ENCODE measurements at regions not wholly inside any gene's neighbourhood (a gene's known extent, or its start where the extent isn't known, plus 50 kb on each side); places are given as distances from the start of the nearest gene placed in this dataset.

GRCh38 chr18:60090170-60090569, 190.4 kb downstream of the PMAIP1 start:
- Histone ChIP-seq H2AFZ (ENCODE audit: low read depth, low read length) (peak overlapping the region; percentile 33), H3K4me1 (ENCODE audit: low read length) (peaks cover 5% of the 10 kb centered on the region)

GRCh38 chr18:60082790-60083189, 183.0 kb downstream of the PMAIP1 start:
- no peak overlapping the region for H3K27ac ChIP-seq (ENCODE audit: low read length)

More at GRCh38 chr18:60090170-60090569, 190.4 kb downstream of the PMAIP1 start:
- H4K20me1 ChIP-seq (ENCODE audit: insufficient read depth, low read length) = no peaks in the 10 kb centered on the region
- TF ChIP-seq EZH2phosphoT487 (IDR thresholded peaks at IDR 0.05; ENCODE audit: low read depth) (no peak), CTCF (IDR thresholded peaks at IDR 0.05; ENCODE audit: low read depth, low read length) (peak; percentile 96)
- H3K4me3 ChIP-seq (ENCODE audit: low read length) = peak overlapping the region; percentile 32
- peak overlapping the region; percentile 47 for H3K4me2 ChIP-seq (ENCODE audit: low read length)
- no peak overlapping the region for H3K27ac ChIP-seq (ENCODE audit: low read length)
- H3K9ac ChIP-seq (ENCODE audit: low read length) = no peak overlapping the region
- no peaks in the 10 kb centered on the region for H3K36me3 ChIP-seq (replicated peaks; ENCODE audit: low read depth, low read length)
- no peaks in the 10 kb centered on the region for H3K27me3 ChIP-seq (ENCODE audit: low read depth, low read length)
- 0 out of 2 replicates have a peak, but pooled peaks cover 3% of the 10 kb centered on the region for H3K9me3 ChIP-seq (ENCODE audit: insufficient read depth, low read length)
- no peaks in the 10 kb centered on the region for H3K79me2 ChIP-seq (ENCODE audit: low read length)

GRCh38 chr18:60082282-60082681, 182.5 kb downstream of the PMAIP1 start:
- no peak for TF ChIP-seq CTCF (IDR thresholded peaks at IDR 0.05; ENCODE audit: low read depth, low read length)
- TF ChIP-seq EZH2phosphoT487 (IDR thresholded peaks at IDR 0.05; ENCODE audit: low read depth) = no peak
- Histone ChIP-seq H3K4me3 (ENCODE audit: low read length) (no peak overlapping the region), H3K27me3 (ENCODE audit: low read depth, low read length) (no peaks in the 10 kb centered on the region), H4K20me1 (ENCODE audit: insufficient read depth, low read length) (no peaks in the 10 kb centered on the region), H3K36me3 (replicated peaks; ENCODE audit: low read depth, low read length) (no peaks in the 10 kb centered on the region), H2AFZ (ENCODE audit: low read depth, low read length) (no peak overlapping the region), H3K9me3 (ENCODE audit: insufficient read depth, low read length) (no peaks in the 10 kb centered on the region), H3K27ac (ENCODE audit: low read length) (no peak overlapping the region), H3K4me2 (ENCODE audit: low read length) (peak overlapping the region; percentile 26), H3K4me1 (ENCODE audit: low read length) (peaks cover 22% of the 10 kb centered on the region), H3K9ac (ENCODE audit: low read length) (no peak overlapping the region), H3K79me2 (ENCODE audit: low read length) (no peaks in the 10 kb centered on the region)

More at GRCh38 chr18:60082790-60083189, 183.0 kb downstream of the PMAIP1 start:
- TF ChIP-seq EZH2phosphoT487 (IDR thresholded peaks at IDR 0.05; ENCODE audit: low read depth) (no peak), CTCF (IDR thresholded peaks at IDR 0.05; ENCODE audit: low read depth, low read length) (no peak)
- Histone ChIP-seq H3K36me3 (replicated peaks; ENCODE audit: low read depth, low read length) (no peaks in the 10 kb centered on the region), H4K20me1 (ENCODE audit: insufficient read depth, low read length) (no peaks in the 10 kb centered on the region), H3K4me2 (ENCODE audit: low read length) (peak overlapping the region; percentile 26), H2AFZ (ENCODE audit: low read depth, low read length) (no peak overlapping the region), H3K27me3 (ENCODE audit: low read depth, low read length) (no peaks in the 10 kb centered on the region), H3K9me3 (ENCODE audit: insufficient read depth, low read length) (no peaks in the 10 kb centered on the region), H3K4me1 (ENCODE audit: low read length) (peaks cover 22% of the 10 kb centered on the region), H3K79me2 (ENCODE audit: low read length) (no peaks in the 10 kb centered on the region), H3K4me3 (ENCODE audit: low read length) (no peak overlapping the region), H3K9ac (ENCODE audit: low read length) (no peak overlapping the region)

- H2AFZ ChIP-seq (ENCODE audit: low read depth, low read length) = no peak overlapping the region
- TF ChIP-seq EZH2phosphoT487 (IDR thresholded peaks at IDR 0.05; ENCODE audit: low read depth) (no peak), CTCF (IDR thresholded peaks at IDR 0.05; ENCODE audit: low read depth, low read length) (peak; percentile 15)
- no peak overlapping the region for H3K9ac ChIP-seq (ENCODE audit: low read length)
- no peak overlapping the region for H3K4me2 ChIP-seq (ENCODE audit: low read length)
- no peak overlapping the region for H3K27ac ChIP-seq (ENCODE audit: low read length)
- H3K4me3 ChIP-seq (ENCODE audit: low read length) = no peak overlapping the region
- no peaks in the 10 kb centered on the region for H4K20me1 ChIP-seq (ENCODE audit: insufficient read depth, low read length)
- no peaks in the 10 kb centered on the region for H3K79me2 ChIP-seq (ENCODE audit: low read length)
- H3K9me3 ChIP-seq (ENCODE audit: insufficient read depth, low read length) = peaks cover 10% of the 10 kb centered on the region; the same call in 1 of the 2 replicates
- no peaks in the 10 kb centered on the region for H3K27me3 ChIP-seq (ENCODE audit: low read depth, low read length)
- H3K36me3 ChIP-seq (replicated peaks; ENCODE audit: low read depth, low read length) = no peaks in the 10 kb centered on the region
- H3K4me1 ChIP-seq (ENCODE audit: low read length) = peaks cover 8% of the 10 kb centered on the region
Observed at GRCh38 chr18:60075477-60075876, 175.7 kb downstream of the PMAIP1 start.

Measured in OCI-LY3 (cell line).